RPMI7951 (cell line): ENCODE measurements at regions not wholly inside any gene's neighbourhood (a gene's known extent, or its start where the extent isn't known, plus 50 kb on each side); places are given as distances from the start of the nearest gene placed in this dataset.

ENCODE experiments used
- DNase-seq: peaks from one replicate; pipeline ENCODE4 v3.0.0-alpha.2; 2012; ENCODE audit warnings: low read depth

DNA sequence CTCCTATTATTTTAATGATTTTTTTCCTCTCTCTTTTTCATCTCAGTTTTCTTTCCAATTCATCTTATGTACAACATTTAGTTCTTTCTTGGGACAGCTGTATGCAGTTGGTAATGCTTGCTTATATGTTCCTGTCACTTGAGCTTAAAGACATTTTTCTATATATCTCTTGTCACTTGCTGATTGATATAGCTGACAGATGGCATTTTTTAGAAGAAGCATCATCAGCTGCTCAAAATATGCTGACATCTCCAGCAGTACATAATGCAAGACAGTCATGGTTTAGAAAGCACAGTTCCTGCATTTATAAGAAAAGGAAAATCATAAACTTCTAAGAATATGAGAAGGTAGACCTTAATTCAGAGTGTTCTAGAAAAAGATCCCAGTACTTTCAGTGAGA, 56.5 kb downstream of the DCAF8L1 start:
- no peak for DNase-seq

DNA sequence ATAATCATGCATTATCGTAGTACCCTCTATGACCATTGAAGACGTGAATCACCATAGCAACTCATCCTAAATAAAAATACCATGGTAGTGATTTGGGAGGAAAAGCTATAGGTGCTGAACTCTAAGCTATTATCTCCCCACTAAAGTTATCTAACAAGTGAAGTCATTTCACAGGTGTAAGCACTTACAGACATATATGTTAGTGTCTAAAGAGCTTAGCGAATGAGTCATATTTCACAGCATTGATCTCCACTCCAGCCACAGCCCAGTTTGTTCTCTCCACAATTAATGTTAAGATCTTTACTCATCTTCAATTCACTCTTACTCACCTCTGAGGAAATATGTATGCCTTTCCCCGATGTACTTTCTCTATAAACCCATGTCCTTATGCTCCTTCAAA, 57.0 kb downstream of the DCAF8L1 start:
- no peak for DNase-seq

GRCh38 chrX:27918799-27919198, 62.5 kb downstream of the DCAF8L1 start:
- no peak for DNase-seq

GRCh38 chrX:27917713-27918500, 63.3 kb downstream of the DCAF8L1 start:
- DNase-seq, result no peak

GRCh38 chrX:27915617-27916016, 65.6 kb downstream of the DCAF8L1 start:
- peak; percentile 27 for DNase-seq

GRCh38 chrX:27910412-27910811, 70.8 kb downstream of the DCAF8L1 start:
- DNase-seq, result no peak

DNA sequence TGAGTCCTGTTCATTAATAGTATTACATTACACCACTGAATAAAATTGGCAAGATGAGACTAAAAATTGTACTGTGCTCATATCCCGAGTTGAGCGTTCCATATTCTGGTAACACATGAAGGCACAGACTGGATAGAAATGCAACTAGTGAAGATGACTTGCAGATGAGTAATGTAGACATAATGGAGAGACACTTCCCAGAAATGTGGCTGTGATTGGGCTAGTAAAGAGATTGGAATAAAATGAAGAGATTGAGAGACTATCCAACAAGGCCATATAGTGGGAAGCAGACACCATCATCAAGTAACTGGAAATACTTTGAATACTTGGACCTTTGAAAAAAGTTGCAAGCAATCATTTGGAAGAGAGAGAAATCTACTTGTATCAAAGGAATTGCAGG, 77.3 kb downstream of the DCAF8L1 start:
- no peak for DNase-seq

- DNase-seq, result no peak
These were observed 86.1 kb downstream of the MAGEB10 start for GRCh38 chrX:27893871-27894270.

GRCh38 chrX:27893211-27893610, 85.4 kb downstream of the MAGEB10 start:
- peak; percentile 4 for DNase-seq

- DNase-seq, result peak; percentile 61
These were observed 82.8 kb downstream of the MAGEB10 start for GRCh38 chrX:27890611-27891010.

GRCh38 chrX:27889878-27890277, 82.1 kb downstream of the MAGEB10 start:
- peak; percentile 3 for DNase-seq

GRCh38 chrX:27884654-27885053, 76.9 kb downstream of the MAGEB10 start:
- DNase-seq, result no peak

GRCh38 chrX:27883468-27884092, 75.8 kb downstream of the MAGEB10 start:
- DNase-seq, result no peak

DNA sequence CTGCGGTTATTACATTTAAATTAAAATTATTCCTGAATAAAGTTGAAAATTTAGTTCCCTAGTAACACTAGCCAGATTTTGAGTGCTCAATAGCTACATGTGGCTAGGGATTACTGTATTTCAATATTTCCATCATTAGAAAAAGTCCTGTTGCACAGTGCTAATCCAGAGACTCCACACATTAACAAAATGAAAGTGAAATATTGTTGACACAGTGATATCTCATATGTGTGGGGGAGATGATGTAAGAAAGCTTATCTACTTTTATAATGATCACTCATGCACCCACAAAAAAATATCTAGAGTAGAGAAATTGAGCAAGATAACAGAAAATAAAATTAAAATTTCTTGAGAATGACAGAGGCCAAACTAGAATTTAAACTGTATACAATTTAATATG, 74.9 kb downstream of the MAGEB10 start:
- DNase-seq, result no peak

DNA sequence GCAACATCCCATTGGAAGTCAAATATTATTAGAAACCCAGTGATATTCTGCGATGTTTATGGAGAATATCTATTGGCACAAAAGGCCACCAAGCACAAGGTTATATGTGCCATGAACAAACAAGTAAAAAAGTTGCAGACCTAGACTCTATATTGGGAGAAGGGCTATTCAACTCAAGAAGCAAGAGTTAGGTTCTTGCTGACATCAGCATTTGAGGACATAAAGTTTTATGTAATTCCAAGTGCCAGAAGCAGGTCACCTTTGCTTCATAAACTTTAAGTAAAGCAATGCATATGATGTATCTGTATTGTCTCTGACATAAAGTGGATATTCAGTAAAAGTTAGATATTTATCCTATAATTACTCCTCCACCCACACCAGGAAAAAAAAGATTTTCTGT, 71.1 kb downstream of the MAGEB10 start:
- no peak for DNase-seq
